GM19452 (cell line): ENCODE measurements at regions not wholly inside any gene's neighbourhood (a gene's known extent, or its start where the extent isn't known, plus 50 kb on each side); places are given as distances from the start of the nearest gene placed in this dataset.
"Not testable (repeated sequence)": the region's sequence is repeated elsewhere in the genome, so short reads cannot be mapped to it uniquely, and the experiment has no call there.

Source experiments
- ATAC-seq: cut with Tn5 transposase; IDR thresholded peaks from one replicate; pipeline ENCODE4 v1.9.1; 2021; ENCODE audit not compliant: unreplicated experiment

- ATAC-seq = no peak
Measured at GRCh38 chr4:15333692-15334633, 93.9 kb upstream of the C1QTNF7 start.

GRCh38 chr4:15336410-15337167, 91.2 kb upstream of the C1QTNF7 start:
- no peak for ATAC-seq

- not testable (repeated sequence) for ATAC-seq
Measured at GRCh38 chr4:15337168-15337657, 90.6 kb upstream of the C1QTNF7 start.

GRCh38 chr4:15339737-15340136, 88.1 kb upstream of the C1QTNF7 start:
- no peak for ATAC-seq

- no peak for ATAC-seq
Measured at GRCh38 chr4:15340332-15340731, 87.5 kb upstream of the C1QTNF7 start.

DNA sequence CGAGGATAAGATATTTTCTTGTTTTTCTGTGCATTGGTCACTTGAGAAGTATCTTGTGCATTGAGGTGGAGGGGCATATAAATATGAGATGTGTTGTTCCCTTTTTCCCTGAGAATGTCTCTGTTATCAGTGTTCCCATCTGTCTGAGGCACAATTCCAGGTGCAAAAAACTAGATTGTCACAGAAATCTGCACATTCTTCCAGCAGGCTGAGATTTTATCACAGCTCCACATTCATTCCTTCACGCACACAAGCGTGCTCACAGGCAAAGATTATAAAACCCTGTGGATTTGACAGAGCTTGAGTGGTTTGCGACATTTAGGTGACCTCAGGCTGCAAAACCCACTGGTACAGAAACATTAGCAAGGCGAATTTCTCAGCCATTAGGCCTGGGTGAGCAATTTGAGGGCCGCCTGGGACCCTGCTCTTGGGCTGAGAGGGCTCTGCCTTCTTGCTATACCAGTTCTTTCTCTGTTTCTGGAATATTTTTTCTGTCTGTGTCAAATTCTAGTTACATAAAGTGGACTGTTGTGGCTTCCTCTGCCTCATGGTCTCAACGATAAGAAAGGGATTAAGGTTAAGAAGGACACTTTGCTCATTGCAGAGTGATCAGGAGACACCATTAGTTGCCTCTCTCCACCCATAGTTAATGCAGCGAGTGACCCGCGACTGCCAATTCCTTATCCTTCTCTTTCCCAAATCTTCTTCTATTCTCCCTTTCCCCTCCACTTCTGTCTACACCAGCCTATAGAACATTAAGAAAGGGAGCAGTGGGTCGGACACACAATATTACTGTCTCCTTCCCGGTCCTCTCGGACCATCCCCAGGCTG, 86.7 kb upstream of the C1QTNF7 start:
- ATAC-seq = no peak

GRCh38 chr4:15341733-15342300, 86.0 kb upstream of the C1QTNF7 start:
- no peak for ATAC-seq

DNA sequence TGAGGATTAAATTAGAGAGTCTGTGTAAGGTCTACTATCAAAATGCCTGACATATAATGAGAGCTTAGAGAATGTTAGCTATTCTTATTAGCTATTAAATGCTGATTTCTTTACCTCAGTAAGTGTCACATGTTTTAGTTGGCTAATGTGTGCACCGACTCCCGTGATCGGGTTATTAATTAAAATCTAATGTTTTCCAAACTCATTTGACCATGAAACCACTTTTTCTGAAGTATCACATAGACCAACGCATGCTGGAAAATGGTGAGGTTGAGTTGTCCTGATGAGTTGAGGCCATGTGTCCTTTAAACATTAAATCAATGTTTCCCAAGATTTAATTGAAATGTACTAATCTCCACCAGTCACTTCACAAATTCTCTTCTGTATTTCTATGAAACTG, 84.8 kb upstream of the C1QTNF7 start:
- ATAC-seq = no peak

GRCh38 chr4:15343581-15343980, 84.3 kb upstream of the C1QTNF7 start:
- no peak for ATAC-seq

- no peak for ATAC-seq
Measured at GRCh38 chr4:15344041-15344440, 83.8 kb upstream of the C1QTNF7 start.

DNA sequence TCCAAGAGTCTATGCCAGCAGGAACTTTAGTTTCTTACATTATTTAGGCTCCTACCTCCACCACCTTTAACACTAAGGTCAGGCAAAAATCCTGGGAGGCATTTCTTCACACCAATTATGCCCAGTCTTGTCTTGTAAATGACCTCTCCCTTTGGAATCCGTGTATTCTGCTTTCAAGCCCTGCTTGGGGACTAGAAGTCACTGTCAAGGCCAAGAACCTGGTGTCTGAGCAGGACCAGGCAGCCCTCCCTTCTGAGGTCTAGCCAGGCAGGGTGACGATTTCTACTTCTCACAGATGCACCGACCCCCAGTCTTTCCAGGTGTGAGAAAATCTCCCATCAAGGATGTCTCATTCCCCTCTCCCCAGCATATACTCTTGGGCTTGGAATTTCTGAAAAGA, 82.7 kb upstream of the C1QTNF7 start:
- no peak for ATAC-seq

DNA sequence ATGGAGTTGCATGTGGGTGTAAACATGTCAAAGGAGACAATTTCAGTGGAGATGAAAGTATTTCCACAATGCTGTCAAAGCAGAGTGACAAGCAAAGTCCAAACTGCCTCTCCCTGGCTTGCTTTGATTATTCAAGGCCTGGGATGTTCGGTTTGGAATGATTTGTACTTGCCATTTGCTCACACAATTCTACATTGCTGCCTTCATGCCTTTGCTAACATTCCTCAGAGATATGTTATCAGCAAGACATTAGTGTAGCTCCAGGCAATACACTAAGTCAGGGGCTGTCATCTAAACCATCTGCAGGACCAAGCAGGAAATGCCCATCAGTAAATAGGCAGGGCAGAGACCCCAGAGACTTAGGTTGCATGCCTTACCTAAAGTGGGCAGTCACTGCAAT, 79.6 kb upstream of the C1QTNF7 start:
- ATAC-seq = no peak

- ATAC-seq = no peak
Measured at GRCh38 chr4:15348695-15349094, 79.1 kb upstream of the C1QTNF7 start.

GRCh38 chr4:15349531-15349935, 78.3 kb upstream of the C1QTNF7 start:
- no peak for ATAC-seq

- ATAC-seq = no peak
Measured at GRCh38 chr4:15349965-15350364, 77.9 kb upstream of the C1QTNF7 start.

DNA sequence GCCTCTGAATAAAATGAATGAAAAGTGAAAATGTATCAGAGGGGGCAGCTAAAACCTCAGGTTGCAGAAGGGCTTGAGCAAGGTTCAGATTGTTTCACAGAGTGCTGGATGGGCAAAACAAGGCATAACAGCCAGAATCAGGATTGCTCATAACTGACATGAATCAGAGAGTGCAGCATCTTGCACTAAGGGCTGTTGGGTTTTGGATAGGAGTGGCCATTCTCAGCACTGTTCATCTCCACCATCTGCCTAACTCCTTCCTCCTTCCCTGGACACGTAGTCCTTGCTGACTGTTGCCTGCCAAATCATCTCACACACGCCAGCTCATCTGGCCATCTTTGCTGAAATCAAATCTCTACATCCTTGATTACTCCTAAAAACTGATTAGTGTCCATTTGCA, 75.3 kb upstream of the C1QTNF7 start:
- no peak for ATAC-seq

DNA sequence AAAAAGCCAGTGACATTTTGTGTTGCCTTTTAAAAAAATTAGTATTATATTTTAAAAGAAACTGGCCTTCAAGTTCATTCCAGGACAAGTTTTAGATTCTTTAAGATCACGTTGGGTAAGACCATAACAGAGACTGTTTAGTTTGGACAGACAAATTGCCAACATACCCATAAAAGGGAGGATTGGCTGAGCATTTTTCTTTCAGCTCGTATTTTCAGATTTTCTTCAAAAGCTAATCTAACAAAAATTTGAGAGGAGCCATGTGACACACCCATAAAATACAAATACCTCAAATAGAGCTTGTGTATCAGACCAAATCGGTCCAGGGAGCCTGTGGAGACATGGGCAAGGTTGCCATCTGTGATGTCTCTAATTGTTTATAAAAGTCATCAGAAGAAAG, 74.6 kb upstream of the C1QTNF7 start:
- no peak for ATAC-seq

DNA sequence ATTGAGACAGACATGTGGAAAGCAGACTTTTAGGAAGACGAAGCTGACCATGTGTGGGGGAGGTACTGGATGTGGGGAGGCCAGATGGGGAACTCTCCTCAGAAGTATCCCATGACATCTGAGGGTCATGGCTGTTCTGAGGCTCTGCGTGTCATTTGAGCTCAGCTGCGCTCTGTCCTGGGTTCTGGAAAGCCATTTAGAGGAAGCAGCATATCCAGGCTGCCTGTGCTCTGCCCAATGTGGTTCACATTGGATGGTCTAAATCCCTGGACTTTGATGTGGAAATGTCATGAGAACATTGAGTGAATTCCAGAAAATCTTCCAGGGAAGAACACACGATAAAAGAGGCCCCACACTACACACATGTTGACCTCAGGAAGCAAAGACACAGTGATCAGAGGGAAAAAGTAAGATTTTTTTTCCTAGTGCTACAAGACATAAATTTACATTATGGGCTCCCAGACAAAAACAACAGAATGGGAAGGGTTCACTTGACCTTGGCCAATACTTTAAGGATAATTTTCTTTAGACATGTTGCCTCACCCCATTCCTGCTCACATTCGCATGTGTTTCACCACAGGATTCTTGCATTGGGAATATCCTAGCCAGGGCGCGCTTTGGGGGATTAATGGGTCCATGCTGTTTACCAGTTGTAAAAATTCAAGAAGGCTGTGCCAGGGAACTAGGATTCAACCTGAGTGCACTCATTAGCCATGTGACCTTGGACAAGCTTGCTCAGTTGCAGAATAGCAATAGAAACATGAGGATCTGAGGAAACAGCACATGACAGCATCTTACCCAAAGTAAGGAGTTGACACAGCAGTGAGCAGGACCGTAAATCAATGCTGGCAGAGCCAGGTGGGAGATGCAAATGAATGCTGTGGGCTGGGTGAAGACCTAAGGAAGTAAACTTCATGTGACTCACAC, 73.2 kb upstream of the C1QTNF7 start:
- ATAC-seq = no peak

- no peak for ATAC-seq
Measured at GRCh38 chr4:15361529-15361928, 66.3 kb upstream of the C1QTNF7 start.

GRCh38 chr4:15362541-15362940, 65.3 kb upstream of the C1QTNF7 start:
- no peak for ATAC-seq
